ENCODE measurements at regions not wholly inside any gene's neighbourhood (a gene's known extent, or its start where the extent isn't known, plus 50 kb on each side); places are given as distances from the start of the nearest gene placed in this dataset.
"Not testable (repeated sequence)": the region's sequence is repeated elsewhere in the genome, so short reads cannot be mapped to it uniquely, and the experiment has no call there.

DNA sequence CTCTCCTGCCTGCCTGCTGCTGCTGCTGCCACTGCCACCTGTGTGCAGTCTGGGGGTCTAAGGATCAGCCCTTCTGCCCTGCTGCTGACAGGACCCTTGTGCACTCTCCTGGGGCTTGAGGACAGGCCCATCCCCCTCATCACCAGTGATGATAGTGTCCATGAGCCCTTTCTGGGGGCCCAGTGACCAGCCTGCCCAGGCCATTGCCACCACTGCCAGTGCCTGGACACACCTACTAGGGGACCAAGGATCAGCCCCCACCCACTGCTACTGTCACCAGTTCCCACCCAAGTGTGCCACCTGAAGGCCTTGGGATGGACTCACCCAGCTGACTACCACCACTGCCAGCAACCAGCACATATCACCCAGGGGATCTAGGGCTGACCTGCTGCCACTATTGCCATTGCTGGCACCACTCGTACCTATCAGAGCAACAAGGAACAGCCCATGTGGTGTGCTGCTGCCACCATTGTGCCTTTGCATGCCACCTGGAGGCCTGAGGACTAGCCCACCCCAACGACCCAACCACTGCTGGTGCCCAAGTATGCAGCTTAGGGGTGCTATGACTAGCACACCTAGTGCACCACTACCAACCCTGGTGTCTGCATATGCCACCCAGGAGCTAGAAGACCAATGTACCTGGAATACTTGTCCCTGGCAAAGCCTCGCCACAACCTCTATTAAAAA lies 994.3 kb downstream of the PCDH17 start:
- no peak for DNase-seq (ENCODE audit: low spot score)

DNA sequence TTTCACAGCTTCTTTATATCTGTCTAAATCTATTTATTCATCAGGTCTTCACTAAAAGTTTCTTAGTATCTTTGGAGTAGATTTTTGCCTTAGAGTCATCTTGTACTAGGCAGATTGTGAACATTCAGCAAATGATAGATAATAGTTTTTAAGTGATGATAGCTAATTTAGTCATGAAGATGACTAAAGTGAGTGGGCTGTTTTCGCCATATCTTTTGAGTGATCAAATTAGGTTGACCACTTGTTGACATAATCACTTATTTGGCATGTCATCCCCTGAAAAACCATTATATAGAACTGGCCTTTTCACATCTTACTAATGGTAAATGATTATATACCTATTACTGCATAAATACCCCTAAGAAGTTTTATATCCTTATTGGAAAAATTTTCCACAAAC lies 999.2 kb downstream of the PCDH17 start:
- no peak for DNase-seq (ENCODE audit: low spot score)

GRCh38 chr13:58633226-58633625 lies 1001.7 kb downstream of the PCDH17 start:
- no peak for DNase-seq (ENCODE audit: low spot score)

- no peak for DNase-seq (ENCODE audit: low spot score)
These were observed 1023.5 kb downstream of the PCDH17 start for GRCh38 chr13:58655086-58655485.

GRCh38 chr13:58660826-58661225 lies 1029.3 kb downstream of the PCDH17 start:
- no peak for DNase-seq (ENCODE audit: low spot score)

DNA sequence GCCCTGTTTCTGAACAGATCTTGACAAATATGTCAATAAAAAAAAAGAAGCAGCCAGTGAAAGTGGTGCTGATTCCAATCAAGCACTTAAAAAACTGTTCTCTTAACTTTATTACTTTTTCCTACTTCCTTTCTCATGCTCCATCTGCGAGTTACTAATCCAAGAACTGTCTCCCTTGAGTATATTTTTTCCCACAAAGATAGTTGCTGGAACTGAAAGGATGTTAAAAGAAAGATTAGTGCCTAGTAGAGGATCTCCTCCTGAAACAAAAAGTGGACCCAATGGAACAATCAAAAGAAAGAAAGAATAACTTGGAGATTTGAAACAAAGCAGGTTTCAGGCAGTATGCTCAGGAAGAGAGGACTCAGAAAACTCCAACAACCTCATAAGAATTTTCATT lies 1034.8 kb downstream of the PCDH17 start:
- DNase-seq (ENCODE audit: low spot score), result no peak

DNA sequence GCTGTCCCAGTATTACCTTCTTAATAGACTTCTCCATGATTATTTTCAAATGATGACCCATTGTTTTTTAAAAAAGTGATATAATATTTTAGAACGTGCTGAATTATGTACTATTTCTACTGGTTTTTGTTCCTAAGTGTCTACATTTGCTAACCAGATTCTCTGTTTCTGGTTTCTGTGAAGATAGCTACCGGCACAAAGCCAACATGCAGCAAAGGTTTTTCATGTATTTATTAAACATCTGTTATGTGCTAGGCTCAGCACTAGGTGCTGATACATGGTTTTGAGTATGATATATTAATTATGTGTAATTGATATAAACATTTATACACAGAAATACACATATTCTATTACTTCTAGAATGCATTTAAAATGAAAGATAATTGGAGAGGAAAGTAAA lies 1035.6 kb downstream of the PCDH17 start:
- no peak for DNase-seq (ENCODE audit: low spot score)

- DNase-seq (ENCODE audit: low spot score), result no peak
These were observed 1048.6 kb downstream of the PCDH17 start for GRCh38 chr13:58680115-58680514.

DNA sequence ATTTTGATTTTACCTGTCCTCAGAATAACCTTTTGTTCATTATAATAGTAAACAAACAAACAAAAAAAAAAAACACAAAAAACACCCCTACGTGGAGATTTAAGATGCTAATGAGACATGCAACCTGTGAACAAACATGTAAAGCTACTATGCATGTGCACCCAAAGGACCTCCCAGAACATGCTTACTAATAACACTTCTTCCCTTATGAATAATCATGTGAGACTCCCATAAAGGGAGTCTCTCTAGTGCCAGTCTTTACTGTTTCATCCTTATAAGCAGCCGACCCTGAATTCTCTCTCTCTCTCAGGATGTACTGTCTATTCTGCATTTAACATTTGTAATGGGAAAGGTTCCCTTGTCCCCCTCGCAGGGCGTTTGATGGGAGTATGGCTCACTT lies 1051.1 kb downstream of the PCDH17 start:
- no peak for DNase-seq (ENCODE audit: low spot score)

GRCh38 chr13:58687148-58687547 lies 1055.6 kb downstream of the PCDH17 start:
- DNase-seq (ENCODE audit: low spot score), result no peak

GRCh38 chr13:58698531-58698930 lies 1067.0 kb downstream of the PCDH17 start:
- no peak for DNase-seq (ENCODE audit: low spot score)

DNA sequence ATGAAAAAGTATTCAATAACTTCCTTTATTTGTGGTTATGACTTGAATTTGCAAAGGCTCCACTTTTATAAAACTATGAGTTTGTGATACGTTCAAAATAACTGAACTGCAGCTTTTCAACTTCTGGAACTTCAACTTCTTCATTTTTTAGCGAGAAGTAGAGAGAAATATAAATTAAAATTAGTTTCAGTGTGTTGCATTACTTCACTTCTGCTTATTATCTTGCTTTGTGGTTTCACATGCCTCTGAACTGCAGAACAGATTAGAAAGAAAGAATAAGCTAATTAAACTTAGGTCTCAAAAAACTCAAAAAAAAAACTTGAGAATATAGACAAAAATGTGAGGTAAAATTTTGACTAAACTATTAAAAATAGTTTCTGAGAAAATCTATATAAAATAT lies 1073.4 kb downstream of the PCDH17 start:
- DNase-seq (ENCODE audit: low spot score), result no peak

GRCh38 chr13:58706421-58706820 lies 1074.9 kb downstream of the PCDH17 start:
- no peak for DNase-seq (ENCODE audit: low spot score)

GRCh38 chr13:58712191-58712590 lies 1080.6 kb downstream of the PCDH17 start:
- DNase-seq (ENCODE audit: low spot score), result no peak

DNA sequence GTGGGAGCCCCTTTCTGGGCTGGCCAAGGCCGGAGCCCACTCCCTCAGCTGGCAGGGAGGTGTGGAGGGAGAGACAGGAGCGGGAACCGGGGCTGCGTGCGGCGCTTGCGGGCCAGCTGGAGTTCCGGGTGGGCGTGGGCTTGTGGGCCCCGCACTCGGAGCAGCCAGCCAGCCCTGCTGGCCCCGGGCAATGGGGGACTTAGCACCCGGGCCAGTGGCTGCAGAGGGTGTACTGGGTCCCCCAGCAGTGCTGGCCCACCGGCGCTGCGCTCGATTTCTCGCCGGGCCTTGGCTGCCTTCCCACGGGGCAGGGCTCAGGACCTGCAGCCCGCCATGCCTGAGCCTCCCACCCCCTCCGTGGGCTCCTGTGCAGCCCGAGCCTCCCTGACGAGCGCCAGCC lies 1082.5 kb downstream of the PCDH17 start:
- DNase-seq (ENCODE audit: low spot score), result not testable (repeated sequence)

- DNase-seq (ENCODE audit: low spot score), result no peak
These were observed 1089.7 kb downstream of the PCDH17 start for GRCh38 chr13:58721273-58721672.

DNA sequence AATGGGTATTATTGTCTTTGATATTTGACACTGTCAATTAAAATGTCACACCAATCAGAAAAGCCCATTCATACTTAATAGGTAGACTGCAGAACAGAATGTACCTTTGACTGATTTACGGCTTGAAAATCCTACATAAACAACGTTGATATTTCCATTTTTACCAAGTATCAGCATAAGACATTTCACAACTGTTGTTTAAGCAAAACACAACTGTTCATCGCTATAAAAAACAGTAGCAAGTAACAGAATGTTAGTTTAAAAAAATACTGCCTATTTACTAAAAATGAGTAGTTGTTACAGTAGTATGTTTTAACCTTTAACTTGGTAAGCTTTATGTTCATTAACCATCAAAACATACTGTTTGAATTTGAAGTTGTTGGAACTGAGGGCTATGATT lies 1096.6 kb downstream of the PCDH17 start:
- no peak for DNase-seq (ENCODE audit: low spot score)

GRCh38 chr13:58729361-58729760 lies 1097.8 kb downstream of the PCDH17 start:
- no peak for DNase-seq (ENCODE audit: low spot score)

- no peak for DNase-seq (ENCODE audit: low spot score)
These were observed 1113.1 kb downstream of the PCDH17 start for GRCh38 chr13:58744686-58745085.

GRCh38 chr13:58767566-58767965 lies 1136.0 kb downstream of the PCDH17 start:
- DNase-seq (ENCODE audit: low spot score), result no peak

GRCh38 chr13:58773280-58773859 lies 1141.8 kb downstream of the PCDH17 start:
- DNase-seq (ENCODE audit: low spot score), result no peak

DNA sequence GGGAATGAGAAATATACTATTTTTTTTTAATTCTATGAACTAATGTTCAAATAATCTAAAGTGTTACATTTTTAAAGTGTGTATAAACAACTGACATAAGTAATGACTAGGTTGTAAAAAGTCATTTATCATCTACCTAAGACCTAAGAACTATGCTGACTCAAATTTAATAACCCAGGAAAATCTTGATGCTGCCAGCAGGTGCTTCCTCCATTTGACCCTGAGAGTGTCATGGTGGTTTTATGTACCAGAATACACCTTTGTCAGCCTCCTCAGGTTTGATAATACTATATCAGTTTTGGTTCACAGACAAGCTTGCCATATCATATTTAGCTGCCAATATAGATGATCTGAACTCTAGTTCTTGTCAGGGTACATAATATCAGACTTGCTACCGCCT lies 1151.2 kb downstream of the PCDH17 start:
- DNase-seq (ENCODE audit: low spot score), result no peak

- no peak for DNase-seq (ENCODE audit: low spot score)
These were observed 1161.3 kb downstream of the PCDH17 start for GRCh38 chr13:58792854-58793253.

DNA sequence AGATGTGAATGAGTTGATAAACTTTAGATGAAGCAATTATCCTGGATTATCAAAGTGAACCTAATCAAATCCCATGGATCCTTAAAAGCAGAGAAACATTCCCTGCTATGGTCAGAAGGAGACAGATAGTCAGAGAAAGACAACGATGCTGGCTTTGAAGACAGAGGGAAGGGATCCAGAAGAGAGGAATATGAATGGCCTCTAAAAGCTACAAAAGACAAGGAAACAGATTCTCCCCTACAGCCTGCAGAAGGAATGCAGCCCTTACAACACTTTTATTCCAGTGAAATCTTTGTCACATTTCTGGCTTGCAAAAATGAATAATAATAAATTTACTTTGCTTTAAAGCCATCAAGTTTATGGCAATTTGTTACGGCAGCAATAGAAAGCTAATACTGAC lies 1164.2 kb downstream of the PCDH17 start:
- no peak for DNase-seq (ENCODE audit: low spot score)
